ENCODE measurements at regions not wholly inside any gene's neighbourhood (a gene's known extent, or its start where the extent isn't known, plus 50 kb on each side); places are given as distances from the start of the nearest gene placed in this dataset.

- no peak for DNase-seq
Observed at GRCh38 chr1:57860931-57861565, 437.2 kb upstream of the DAB1 start.

- DNase-seq: no peak
Observed at GRCh38 chr1:57860325-57860724, 436.5 kb upstream of the DAB1 start.

GRCh38 chr1:57858740-57859139 lies 434.9 kb upstream of the DAB1 start:
- no peak for DNase-seq

GRCh38 chr1:57857809-57858208 lies 433.9 kb upstream of the DAB1 start:
- DNase-seq: no peak

- peak; percentile 21 for DNase-seq
Observed at GRCh38 chr1:57854436-57854835, 430.6 kb upstream of the DAB1 start.

- DNase-seq: no peak
Observed at GRCh38 chr1:57850176-57850940, 426.5 kb upstream of the DAB1 start.

- DNase-seq: no peak
Observed at GRCh38 chr1:57848406-57848805, 424.5 kb upstream of the DAB1 start.

GRCh38 chr1:57845041-57845440 lies 421.2 kb upstream of the DAB1 start:
- DNase-seq: no peak

GRCh38 chr1:57844382-57844980 lies 420.6 kb upstream of the DAB1 start:
- no peak for DNase-seq

GRCh38 chr1:57843760-57844159 lies 419.9 kb upstream of the DAB1 start:
- no peak for DNase-seq

- no peak for DNase-seq
Observed at GRCh38 chr1:57839526-57839925, 415.7 kb upstream of the DAB1 start.

GRCh38 chr1:57839067-57839466 lies 415.2 kb upstream of the DAB1 start:
- no peak for DNase-seq

GRCh38 chr1:57835620-57836019 lies 411.8 kb upstream of the DAB1 start:
- DNase-seq: no peak

GRCh38 chr1:57833296-57833695 lies 409.4 kb upstream of the DAB1 start:
- no peak for DNase-seq

- DNase-seq: no peak
Observed at GRCh38 chr1:57832612-57833011, 408.8 kb upstream of the DAB1 start.

- no peak for DNase-seq
Observed at GRCh38 chr1:57831624-57832023, 407.8 kb upstream of the DAB1 start.

- DNase-seq: no peak
Observed at GRCh38 chr1:57826535-57826934, 402.7 kb upstream of the DAB1 start.

- no peak for DNase-seq
Observed at GRCh38 chr1:57824535-57824934, 400.7 kb upstream of the DAB1 start.

- DNase-seq: no peak
Observed at GRCh38 chr1:57820356-57821095, 396.7 kb upstream of the DAB1 start.

GRCh38 chr1:57819893-57820292 lies 396.0 kb upstream of the DAB1 start:
- no peak for DNase-seq

GRCh38 chr1:57803586-57803985 lies 379.7 kb upstream of the DAB1 start:
- no peak for DNase-seq

GRCh38 chr1:57800376-57800775 lies 376.5 kb upstream of the DAB1 start:
- no peak for DNase-seq

- DNase-seq: no peak
Observed at GRCh38 chr1:57799490-57800115, 375.7 kb upstream of the DAB1 start.
